ENCODE measurements at regions not wholly inside any gene's neighbourhood (a gene's known extent, or its start where the extent isn't known, plus 50 kb on each side); places are given as distances from the start of the nearest gene placed in this dataset.

- no peak for TF ChIP-seq POLR2A (IDR thresholded peaks at IDR 0.05)
- no peak for TF ChIP-seq CTCF (IDR thresholded peaks at IDR 0.05 in 8 of 11, conservative IDR thresholded peaks at IDR 0.05 in 3 of 11)
- TF ChIP-seq POLR2AphosphoS5 (IDR thresholded peaks at IDR 0.05) = no peak
Observed at GRCh38 chr2:212649646-212650045, 111.0 kb upstream of the ERBB4 start.

All from spleen (tissue), 7 donors.